ENCODE measurements at regions not wholly inside any gene's neighbourhood (a gene's known extent, or its start where the extent isn't known, plus 50 kb on each side); places are given as distances from the start of the nearest gene placed in this dataset.

DNA sequence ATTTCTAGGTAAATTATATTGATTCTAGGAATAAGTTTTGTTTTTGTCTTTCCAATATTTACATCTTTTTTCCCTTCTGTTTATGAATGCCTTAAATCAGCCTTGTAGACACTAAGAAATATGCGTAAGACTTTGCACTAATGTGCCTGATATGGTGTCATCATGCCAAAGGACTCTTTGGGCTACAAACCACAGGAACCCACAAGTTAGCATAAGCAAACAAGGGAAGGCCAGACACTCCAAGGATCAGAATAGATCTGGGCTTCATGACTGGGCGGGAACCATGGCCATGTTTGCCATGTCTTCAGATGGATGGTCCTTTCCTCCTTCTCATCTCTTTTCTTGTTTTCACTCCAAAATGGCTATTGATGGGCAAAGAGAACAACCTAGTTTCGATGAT, 242.2 kb upstream of the CHRNA7 start:
- TF ChIP-seq, protein P1, sequence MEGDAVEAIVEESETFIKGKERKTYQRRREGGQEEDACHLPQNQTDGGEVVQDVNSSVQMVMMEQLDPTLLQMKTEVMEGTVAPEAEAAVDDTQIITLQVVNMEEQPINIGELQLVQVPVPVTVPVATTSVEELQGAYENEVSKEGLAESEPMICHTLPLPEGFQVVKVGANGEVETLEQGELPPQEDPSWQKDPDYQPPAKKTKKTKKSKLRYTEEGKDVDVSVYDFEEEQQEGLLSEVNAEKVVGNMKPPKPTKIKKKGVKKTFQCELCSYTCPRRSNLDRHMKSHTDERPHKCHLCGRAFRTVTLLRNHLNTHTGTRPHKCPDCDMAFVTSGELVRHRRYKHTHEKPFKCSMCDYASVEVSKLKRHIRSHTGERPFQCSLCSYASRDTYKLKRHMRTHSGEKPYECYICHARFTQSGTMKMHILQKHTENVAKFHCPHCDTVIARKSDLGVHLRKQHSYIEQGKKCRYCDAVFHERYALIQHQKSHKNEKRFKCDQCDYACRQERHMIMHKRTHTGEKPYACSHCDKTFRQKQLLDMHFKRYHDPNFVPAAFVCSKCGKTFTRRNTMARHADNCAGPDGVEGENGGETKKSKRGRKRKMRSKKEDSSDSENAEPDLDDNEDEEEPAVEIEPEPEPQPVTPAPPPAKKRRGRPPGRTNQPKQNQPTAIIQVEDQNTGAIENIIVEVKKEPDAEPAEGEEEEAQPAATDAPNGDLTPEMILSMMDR (IDR thresholded peaks at IDR 0.05): no peak
- TF ChIP-seq POLR2A (IDR thresholded peaks at IDR 0.05): no peak
- no peak for TF ChIP-seq EP300 (IDR thresholded peaks at IDR 0.05; ENCODE audit: low read depth)
- TF ChIP-seq POLR2AphosphoS5 (IDR thresholded peaks at IDR 0.05): no peak

Data from transverse colon (tissue), 4 donors.